ENCODE measurements at regions not wholly inside any gene's neighbourhood (a gene's known extent, or its start where the extent isn't known, plus 50 kb on each side); places are given as distances from the start of the nearest gene placed in this dataset.

DNA sequence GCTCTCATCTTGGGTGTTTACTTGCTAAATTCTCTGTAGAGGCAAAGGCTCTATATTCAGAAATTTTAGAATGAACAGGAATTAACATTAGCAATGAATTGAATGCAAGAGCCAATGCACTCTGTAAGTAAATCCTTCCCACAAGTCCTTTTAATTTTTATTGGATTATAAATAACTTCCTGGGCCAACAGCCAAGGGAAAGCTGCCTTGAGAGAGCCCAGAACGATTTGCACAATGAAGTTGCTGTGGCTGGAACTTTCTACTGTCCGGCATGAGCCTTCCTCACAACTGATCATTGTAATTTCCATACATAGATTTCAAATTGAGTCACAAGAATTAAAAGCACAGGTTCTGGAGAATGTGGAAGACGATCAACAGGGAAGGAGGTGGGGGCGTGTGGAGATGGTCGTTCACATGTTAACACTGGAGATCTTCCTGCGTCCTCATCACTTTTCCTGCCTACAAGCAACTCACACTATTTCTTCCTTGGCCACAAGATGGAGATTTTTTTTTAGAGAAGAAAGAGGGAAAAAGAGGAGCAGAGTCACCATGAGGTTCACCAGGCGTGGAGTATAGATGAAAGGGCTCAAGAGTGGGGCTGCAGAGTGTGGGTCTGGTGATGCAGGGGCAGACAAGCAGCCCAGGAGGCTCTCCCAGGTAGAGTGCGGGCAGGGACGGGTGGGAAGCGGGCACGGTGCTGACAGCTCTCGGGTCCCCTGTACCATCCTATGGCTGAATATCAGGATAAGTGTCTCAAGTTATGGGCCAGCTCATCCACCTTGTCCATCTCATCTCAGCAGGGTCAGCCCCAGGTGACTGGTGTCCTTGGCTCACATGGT, 110.7 kb downstream of the SOX1 start:
- H2AFZ ChIP-seq (ENCODE audit: insufficient read depth, low read depth, low read length, poor library complexity, severe bottlenecking), result no peak overlapping the region
- H4K20me1 ChIP-seq (ENCODE audit: insufficient read depth, low read length), result no peaks in the 10 kb centered on the region
- no peaks in the 10 kb centered on the region for H3K36me3 Mint-ChIP-seq
- intact Hi-C loops (cut with micrococcal nuclease), result no loop called here
- H3K27ac ChIP-seq (ENCODE audit: low read depth in 1 of 2, low read length in 2 of 2), result no peak overlapping the region
- H3K27me3 Mint-ChIP-seq (ENCODE audit: low read depth in 3 of 3), result peaks cover 0 to 8% (median 4%) of the 10 kb centered on the region in 3 donors
- H3K36me3 ChIP-seq (replicated peaks in 1 of 2; ENCODE audit: control insufficient read depth in 1 of 2, insufficient read depth in 2 of 2, low read length in 2 of 2), result no peaks in the 10 kb centered on the region
- no peak overlapping the region for H3K4me3 Mint-ChIP-seq
- TF ChIP-seq, protein P1, sequence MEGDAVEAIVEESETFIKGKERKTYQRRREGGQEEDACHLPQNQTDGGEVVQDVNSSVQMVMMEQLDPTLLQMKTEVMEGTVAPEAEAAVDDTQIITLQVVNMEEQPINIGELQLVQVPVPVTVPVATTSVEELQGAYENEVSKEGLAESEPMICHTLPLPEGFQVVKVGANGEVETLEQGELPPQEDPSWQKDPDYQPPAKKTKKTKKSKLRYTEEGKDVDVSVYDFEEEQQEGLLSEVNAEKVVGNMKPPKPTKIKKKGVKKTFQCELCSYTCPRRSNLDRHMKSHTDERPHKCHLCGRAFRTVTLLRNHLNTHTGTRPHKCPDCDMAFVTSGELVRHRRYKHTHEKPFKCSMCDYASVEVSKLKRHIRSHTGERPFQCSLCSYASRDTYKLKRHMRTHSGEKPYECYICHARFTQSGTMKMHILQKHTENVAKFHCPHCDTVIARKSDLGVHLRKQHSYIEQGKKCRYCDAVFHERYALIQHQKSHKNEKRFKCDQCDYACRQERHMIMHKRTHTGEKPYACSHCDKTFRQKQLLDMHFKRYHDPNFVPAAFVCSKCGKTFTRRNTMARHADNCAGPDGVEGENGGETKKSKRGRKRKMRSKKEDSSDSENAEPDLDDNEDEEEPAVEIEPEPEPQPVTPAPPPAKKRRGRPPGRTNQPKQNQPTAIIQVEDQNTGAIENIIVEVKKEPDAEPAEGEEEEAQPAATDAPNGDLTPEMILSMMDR (IDR thresholded peaks at IDR 0.05), result no peak
- H3K4me1 Mint-ChIP-seq, result no peaks in the 10 kb centered on the region
- H3K9me3 ChIP-seq (replicated peaks in 1 of 2; ENCODE audit: control insufficient read depth in 1 of 2, insufficient read depth in 1 of 2, low read length in 2 of 2), result peaks cover 16 to 18% of the 10 kb centered on the region in 2 donors
- no peak overlapping the region for H3K9ac ChIP-seq (ENCODE audit: insufficient read depth, low read length, poor library complexity, severe bottlenecking)
- no peak for DNase-seq
- no peaks in the 10 kb centered on the region for H3K4me1 ChIP-seq (ENCODE audit: control insufficient read depth in 1 of 2, insufficient read depth in 2 of 2, low read length in 2 of 2)
- no peaks in the 10 kb centered on the region for H3K79me2 ChIP-seq (ENCODE audit: insufficient read depth, low read length)
- 56% methylated on average over 3 of the region's 12 CpGs for WGBS (ENCODE audit: insufficient coverage)
- no peak overlapping the region for H3K27ac Mint-ChIP-seq
- no peaks in the 10 kb centered on the region for H3K27me3 ChIP-seq (ENCODE audit: control insufficient read depth in 2 of 2, insufficient read depth in 2 of 2, low read length in 2 of 2)
- H3K4me3 ChIP-seq (replicated peaks in 1 of 3; ENCODE audit: low read depth in 2 of 3, low read length in 3 of 3), result no peak overlapping the region
- no peak overlapping the region for H3K4me2 ChIP-seq (replicated peaks; ENCODE audit: extremely low read depth, low read length, poor library complexity, severe bottlenecking)
- peaks cover 6 to 26% (median 17%) of the 10 kb centered on the region in 7 donors for H3K9me3 Mint-ChIP-seq

DNA sequence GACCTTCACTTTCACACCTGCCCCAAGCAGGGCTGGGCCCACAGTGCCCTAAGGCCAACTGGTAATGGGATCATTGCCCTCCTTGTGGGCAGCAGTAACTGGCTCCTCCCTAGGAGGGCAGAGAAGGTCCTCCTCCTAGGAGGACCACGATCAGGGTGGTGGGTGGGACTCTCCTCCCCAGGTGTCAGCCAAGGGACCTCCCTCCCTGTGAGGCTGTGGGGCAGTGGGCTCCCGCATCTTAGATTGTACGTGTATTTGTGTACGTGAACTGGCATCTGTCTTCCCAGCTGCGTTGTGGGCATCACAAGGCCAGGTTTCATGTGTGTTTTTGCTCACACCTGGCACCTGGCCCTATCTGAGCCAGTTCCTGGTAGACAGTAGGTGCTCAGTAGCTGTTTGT, 111.8 kb downstream of the SOX1 start:
- Histone ChIP-seq H3K4me3 (replicated peaks in 1 of 3; ENCODE audit: low read depth in 2 of 3, low read length in 3 of 3) (no peak overlapping the region), H3K79me2 (ENCODE audit: insufficient read depth, low read length) (no peaks in the 10 kb centered on the region), H4K20me1 (ENCODE audit: insufficient read depth, low read length) (no peaks in the 10 kb centered on the region), H2AFZ (ENCODE audit: insufficient read depth, low read depth, low read length, poor library complexity, severe bottlenecking) (no peak overlapping the region), H3K9ac (ENCODE audit: insufficient read depth, low read length, poor library complexity, severe bottlenecking) (no peak overlapping the region), H3K27ac (ENCODE audit: low read depth in 1 of 2, low read length in 2 of 2) (no peak overlapping the region), H3K4me2 (replicated peaks; ENCODE audit: extremely low read depth, low read length, poor library complexity, severe bottlenecking) (no peak overlapping the region), H3K36me3 (replicated peaks in 1 of 2; ENCODE audit: control insufficient read depth in 1 of 2, insufficient read depth in 2 of 2, low read length in 2 of 2) (no peaks in the 10 kb centered on the region), H3K4me1 (ENCODE audit: control insufficient read depth in 1 of 2, insufficient read depth in 2 of 2, low read length in 2 of 2) (peaks cover 8 to 9% of the 10 kb centered on the region in 2 donors), H3K27me3 (ENCODE audit: control insufficient read depth in 2 of 2, insufficient read depth in 2 of 2, low read length in 2 of 2) (no peaks in the 10 kb centered on the region), H3K9me3 (replicated peaks in 1 of 2; ENCODE audit: control insufficient read depth in 1 of 2, insufficient read depth in 1 of 2, low read length in 2 of 2) (peaks cover 14 to 25% of the 10 kb centered on the region in 2 donors)
- intact Hi-C loops (cut with micrococcal nuclease), result no loop called here
- 96% methylated on average over 5 of the region's 5 CpGs for WGBS (ENCODE audit: insufficient coverage)
- Mint-ChIP-seq H3K4me1 (peaks cover 6% of the 10 kb centered on the region), H3K36me3 (no peaks in the 10 kb centered on the region), H3K9me3 (peaks cover 7 to 22% (median 18%) of the 10 kb centered on the region in 7 donors), H3K27me3 (ENCODE audit: low read depth in 3 of 3) (peaks cover 0 to 7% (median 0%) of the 10 kb centered on the region in 3 donors), H3K27ac (no peak overlapping the region), H3K4me3 (no peak overlapping the region)
- TF ChIP-seq, protein P1 (IDR thresholded peaks at IDR 0.05), result no peak
- DNase-seq, result no peak
